Fibroblast of lung (primary cell): ENCODE measurements at regions not wholly inside any gene's neighbourhood (a gene's known extent, or its start where the extent isn't known, plus 50 kb on each side); places are given as distances from the start of the nearest gene placed in this dataset.

Experiments
- DNase-seq, 2 donors: peaks; one replicate each; pipeline versions ENCODE4 v3.0.0 to v3.0.0-alpha.2; 2010; ENCODE audit warnings: low read depth in 2 of 2
- H2AFZ ChIP-seq: 2 replicates; pipeline ENCODE4 v1.5.1; 2012; ENCODE audit warnings: low read length, control low read depth, inconsistent platforms
- H3K27ac ChIP-seq: 2 replicates; pipeline ENCODE4 v1.5.1; 2011; ENCODE audit warnings: low read length, control low read depth; ENCODE audit not compliant: insufficient read depth
- H3K27me3 ChIP-seq: 2 replicates; pipeline ENCODE4 v1.5.1; 2011; ENCODE audit warnings: mild to moderate bottlenecking, low read length; ENCODE audit not compliant: control insufficient read depth, insufficient read depth
- H3K36me3 ChIP-seq: 2 replicates; pipeline ENCODE4 v1.5.1; 2011; ENCODE audit warnings: low read length; ENCODE audit not compliant: control insufficient read depth, insufficient read depth
- H3K4me1 ChIP-seq: 2 replicates; pipeline ENCODE4 v1.5.1; 2011; ENCODE audit warnings: low read length; ENCODE audit not compliant: control insufficient read depth, insufficient read depth; ENCODE audit errors: extremely low read depth
- H3K4me2 ChIP-seq: 2 replicates; pipeline ENCODE4 v1.5.1; 2011; ENCODE audit warnings: low read length, control low read depth; ENCODE audit not compliant: insufficient read depth; ENCODE audit errors: extremely low read depth
- H3K4me3 ChIP-seq, 4 experiments: fragments of 200-600 bp in 1 of 4; sonication (generic) in 1 of 4; replicated peaks in 1 of 4; 2 replicates each; pipeline ENCODE4 v1.5.1; 2011 to 2016; ENCODE audit warnings: low read length in 4 of 4, low read depth in 3 of 4, mild to moderate bottlenecking in 3 of 4, control low read depth in 2 of 4, inconsistent platforms in 1 of 4, mixed read lengths in 1 of 4; ENCODE audit not compliant: insufficient read depth in 1 of 4; ENCODE audit errors: control extremely low read depth in 1 of 4
- H3K79me2 ChIP-seq: 2 replicates; pipeline ENCODE4 v1.5.1; 2012; ENCODE audit warnings: mild to moderate bottlenecking, low read length, inconsistent platforms; ENCODE audit not compliant: control insufficient read depth, insufficient read depth
- H3K9ac ChIP-seq: 2 replicates; pipeline ENCODE4 v1.5.1; 2011; ENCODE audit warnings: mild to moderate bottlenecking, low read length, control low read depth; ENCODE audit not compliant: insufficient read depth
- H3K9me3 ChIP-seq: 2 replicates; pipeline ENCODE4 v1.5.1; 2012; ENCODE audit warnings: low read depth, low read length; ENCODE audit not compliant: control insufficient read depth, insufficient read depth
- H4K20me1 ChIP-seq: 2 replicates; pipeline ENCODE4 v1.5.1; 2011; ENCODE audit warnings: low read length; ENCODE audit not compliant: control insufficient read depth, insufficient read depth; ENCODE audit errors: extremely low read depth
- EZH2 ChIP-seq: IDR thresholded peaks from 2 replicates; pipeline ENCODE4 v1.5.1; 2012; ENCODE audit warnings: low read length, control low read depth, mild to moderate bottlenecking; ENCODE audit errors: missing control alignments
- TF ChIP-seq, protein P1 (sequence below), 2 donors: IDR thresholded peaks in 1 of 2; conservative IDR thresholded peaks in 1 of 2; 1 replicate in 1 of 2; 2 replicates in 1 of 2; pipeline ENCODE4 v1.5.1; 2011 to 2012; ENCODE audit warnings: low read length in 2 of 2, control low read depth in 1 of 2, inconsistent platforms in 1 of 2, low read depth in 1 of 2, mild to moderate bottlenecking in 1 of 2

DNA sequence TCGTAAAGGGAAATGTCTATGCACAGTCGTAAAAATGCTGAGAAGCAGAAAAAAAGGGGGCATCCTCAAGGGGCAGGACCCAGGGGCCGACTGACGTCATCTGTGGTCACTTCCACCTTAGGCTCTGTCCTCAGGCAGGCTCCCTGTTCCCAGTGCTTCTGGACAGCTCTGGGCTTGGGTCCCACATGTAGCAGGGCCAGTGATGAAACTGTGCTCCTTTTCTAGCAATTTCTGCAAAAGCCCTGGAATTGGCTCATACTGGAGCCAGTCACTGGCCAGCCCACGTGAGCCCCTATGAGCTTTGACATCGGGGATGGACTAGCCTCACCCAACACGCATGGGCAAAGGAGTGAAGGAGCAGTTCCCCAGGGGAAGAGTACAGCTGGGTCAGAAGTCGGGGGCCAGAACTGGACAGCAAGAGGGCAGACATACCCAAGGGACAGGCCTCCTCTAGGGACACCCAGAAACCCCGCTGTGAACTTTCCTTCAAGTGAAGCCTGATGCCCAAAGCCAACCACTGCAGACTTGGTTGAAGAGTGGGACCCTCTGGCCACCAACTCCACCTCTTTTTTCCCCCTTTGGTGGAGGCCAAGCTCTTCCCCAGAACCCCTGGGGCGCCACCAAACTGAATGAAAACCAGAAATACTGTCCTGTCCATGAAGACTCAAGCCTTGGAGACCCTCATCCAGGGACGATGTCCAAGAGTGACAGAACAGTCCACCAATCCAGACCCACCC lies 1349.0 kb downstream of the BRD1 start:
- Histone ChIP-seq H3K36me3 (no peaks in the 10 kb centered on the region), H3K4me2 (no peak overlapping the region), H3K4me3 (no peak overlapping the region), H4K20me1 (no peaks in the 10 kb centered on the region), H2AFZ (no peak overlapping the region), H3K27ac (no peak overlapping the region), H3K4me1 (no peaks in the 10 kb centered on the region), H3K27me3 (no peaks in the 10 kb centered on the region), H3K9ac (no peak overlapping the region), H3K79me2 (no peaks in the 10 kb centered on the region), H3K9me3 (no peaks in the 10 kb centered on the region)
- TF ChIP-seq EZH2, result no peak
- TF ChIP-seq, protein P1, sequence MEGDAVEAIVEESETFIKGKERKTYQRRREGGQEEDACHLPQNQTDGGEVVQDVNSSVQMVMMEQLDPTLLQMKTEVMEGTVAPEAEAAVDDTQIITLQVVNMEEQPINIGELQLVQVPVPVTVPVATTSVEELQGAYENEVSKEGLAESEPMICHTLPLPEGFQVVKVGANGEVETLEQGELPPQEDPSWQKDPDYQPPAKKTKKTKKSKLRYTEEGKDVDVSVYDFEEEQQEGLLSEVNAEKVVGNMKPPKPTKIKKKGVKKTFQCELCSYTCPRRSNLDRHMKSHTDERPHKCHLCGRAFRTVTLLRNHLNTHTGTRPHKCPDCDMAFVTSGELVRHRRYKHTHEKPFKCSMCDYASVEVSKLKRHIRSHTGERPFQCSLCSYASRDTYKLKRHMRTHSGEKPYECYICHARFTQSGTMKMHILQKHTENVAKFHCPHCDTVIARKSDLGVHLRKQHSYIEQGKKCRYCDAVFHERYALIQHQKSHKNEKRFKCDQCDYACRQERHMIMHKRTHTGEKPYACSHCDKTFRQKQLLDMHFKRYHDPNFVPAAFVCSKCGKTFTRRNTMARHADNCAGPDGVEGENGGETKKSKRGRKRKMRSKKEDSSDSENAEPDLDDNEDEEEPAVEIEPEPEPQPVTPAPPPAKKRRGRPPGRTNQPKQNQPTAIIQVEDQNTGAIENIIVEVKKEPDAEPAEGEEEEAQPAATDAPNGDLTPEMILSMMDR (conservative IDR thresholded peaks at IDR 0.05 in 1 of 2, IDR thresholded peaks at IDR 0.05 in 1 of 2; ENCODE audit: low read depth in 1 of 2, low read length in 2 of 2), result no peak
- no peak for DNase-seq

DNA sequence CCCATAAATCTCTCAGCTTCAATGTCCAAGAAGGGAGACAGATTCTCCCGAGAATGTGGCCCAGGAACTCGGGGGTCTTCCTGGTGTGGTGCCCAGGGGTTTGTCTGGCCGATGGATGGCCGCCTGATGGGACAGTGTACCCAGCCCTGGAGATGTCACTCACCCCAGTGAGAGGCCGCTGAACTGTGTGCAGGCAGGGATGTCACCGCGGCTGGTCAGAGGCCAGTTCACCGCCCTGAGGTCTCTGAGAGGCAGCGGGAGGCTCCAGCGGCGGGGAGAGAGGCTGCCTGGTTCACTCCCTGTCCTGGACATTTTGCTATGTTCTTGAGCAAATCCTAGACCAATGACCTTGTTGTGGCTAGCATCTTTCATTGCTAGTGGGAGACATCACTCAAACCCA lies 1349.5 kb downstream of the BRD1 start:
- no peaks in the 10 kb centered on the region for H3K9me3 ChIP-seq

DNA sequence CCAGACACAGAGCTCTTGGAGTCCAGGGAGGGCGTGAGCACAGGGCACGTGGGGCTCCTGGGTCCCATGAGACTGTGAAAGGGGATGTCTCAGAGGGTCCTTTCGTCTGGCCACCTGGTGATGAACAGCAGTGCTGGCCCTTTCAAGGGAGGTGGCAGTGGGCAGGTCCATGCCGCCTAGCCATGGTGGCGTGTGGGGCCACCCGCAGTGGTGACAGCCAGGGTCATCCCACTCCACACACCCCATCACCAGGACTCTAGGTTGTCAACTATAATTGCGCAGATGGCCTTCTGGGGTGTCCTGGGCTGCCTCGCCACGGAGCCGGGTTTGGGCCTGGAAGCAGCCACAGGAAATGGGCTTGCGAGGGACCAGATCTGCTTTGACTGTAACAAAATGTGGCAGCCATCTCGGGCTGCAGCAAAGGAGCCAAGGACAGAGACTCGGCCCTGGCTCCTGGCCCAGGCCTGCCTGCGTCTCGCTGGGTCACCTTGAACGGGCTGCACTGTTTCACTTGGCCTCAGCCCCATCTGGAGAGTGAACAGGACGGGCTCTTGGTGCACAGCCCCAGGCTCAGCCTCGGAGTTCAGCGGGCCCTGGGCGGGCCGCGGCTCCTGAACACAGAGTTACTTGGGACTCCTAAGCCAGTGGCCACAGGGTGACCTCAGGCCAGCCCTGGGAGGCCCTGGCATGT lies 1350.5 kb downstream of the BRD1 start:
- Histone ChIP-seq H3K4me2 (no peak overlapping the region), H3K27ac (no peak overlapping the region), H3K9me3 (no peaks in the 10 kb centered on the region), H3K79me2 (no peaks in the 10 kb centered on the region), H3K4me3 (no peak overlapping the region), H3K9ac (no peak overlapping the region), H2AFZ (no peak overlapping the region), H3K27me3 (no peaks in the 10 kb centered on the region), H3K4me1 (no peaks in the 10 kb centered on the region), H3K36me3 (no peaks in the 10 kb centered on the region), H4K20me1 (no peaks in the 10 kb centered on the region)
- no peak for DNase-seq
- TF ChIP-seq, protein P1 (conservative IDR thresholded peaks at IDR 0.05 in 1 of 2, IDR thresholded peaks at IDR 0.05 in 1 of 2; ENCODE audit: low read depth in 1 of 2, low read length in 2 of 2), result no peak
- no peak for TF ChIP-seq EZH2

More for the DNA sequence above, 1349.5 kb downstream of the BRD1 start:
- Histone ChIP-seq H4K20me1 (no peaks in the 10 kb centered on the region), H3K4me1 (no peaks in the 10 kb centered on the region), H2AFZ (no peak overlapping the region), H3K4me2 (no peak overlapping the region), H3K36me3 (no peaks in the 10 kb centered on the region), H3K9ac (no peak overlapping the region), H3K27ac (no peak overlapping the region), H3K4me3 (no peak overlapping the region), H3K27me3 (no peaks in the 10 kb centered on the region), H3K79me2 (no peaks in the 10 kb centered on the region)
- no peak for TF ChIP-seq EZH2
- TF ChIP-seq, protein P1 (conservative IDR thresholded peaks at IDR 0.05 in 1 of 2, IDR thresholded peaks at IDR 0.05 in 1 of 2; ENCODE audit: low read depth in 1 of 2, low read length in 2 of 2), result no peak
- no peak for DNase-seq
